ENCODE measurements at regions not wholly inside any gene's neighbourhood (a gene's known extent, or its start where the extent isn't known, plus 50 kb on each side); places are given as distances from the start of the nearest gene placed in this dataset.
"Not testable (repeated sequence)": the region's sequence is repeated elsewhere in the genome, so short reads cannot be mapped to it uniquely, and the experiment has no call there.

DNA sequence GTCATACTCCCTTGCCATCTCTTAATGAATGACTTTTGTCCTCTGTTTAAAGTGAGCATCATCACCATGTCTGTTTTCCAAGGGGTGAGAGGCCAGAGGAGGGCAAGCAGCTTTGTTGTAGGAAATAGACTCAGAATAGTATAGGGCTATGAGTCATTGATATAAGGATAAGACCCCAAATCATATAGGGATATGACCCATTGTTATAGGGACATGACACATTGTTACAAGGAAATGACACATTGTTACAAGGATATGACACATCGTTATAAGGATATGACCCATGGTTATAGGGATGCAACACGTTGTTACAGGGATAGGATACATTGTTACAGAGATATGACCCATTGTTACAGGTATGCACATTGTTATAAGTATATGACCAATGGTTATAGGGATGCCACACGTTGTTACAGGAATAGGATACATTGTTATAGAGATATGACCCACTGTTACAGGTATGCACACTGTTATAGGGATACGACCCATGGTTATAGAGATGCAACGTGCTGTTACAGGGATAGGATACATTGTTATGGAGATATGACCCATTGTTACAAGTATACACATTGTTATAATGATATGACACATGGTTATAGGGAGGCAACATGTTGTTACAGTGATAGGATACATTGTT, 311.1 kb upstream of the ADARB2 start:
- DNase-seq: no peak

GRCh38 chr10:2047679-2048078, 310.4 kb upstream of the ADARB2 start:
- DNase-seq: no peak

DNA sequence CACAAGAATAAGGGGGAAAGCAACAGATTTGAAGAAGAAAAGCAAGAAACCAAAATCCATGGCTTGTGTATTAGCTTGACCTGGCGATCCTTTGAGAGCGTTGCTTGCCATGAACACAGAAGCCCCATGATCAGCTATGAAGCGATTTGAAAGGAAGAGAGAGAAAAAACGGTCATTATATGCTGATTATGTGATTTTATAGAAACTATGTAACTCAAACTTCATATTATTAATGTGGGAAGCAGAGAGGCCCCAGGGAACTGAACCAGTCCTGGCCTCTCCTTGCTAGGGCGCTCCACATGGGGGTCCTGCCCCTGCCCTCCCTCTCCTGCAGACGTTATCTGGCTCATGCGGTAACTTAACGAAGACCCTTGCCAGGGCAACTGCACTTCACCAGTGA, 306.1 kb upstream of the ADARB2 start:
- no peak for DNase-seq

- DNase-seq: no peak
These were observed 300.7 kb upstream of the ADARB2 start for GRCh38 chr10:2038036-2038435.

GRCh38 chr10:2037246-2037645, 299.9 kb upstream of the ADARB2 start:
- no peak for DNase-seq

GRCh38 chr10:2036209-2036608, 298.9 kb upstream of the ADARB2 start:
- DNase-seq: no peak

DNA sequence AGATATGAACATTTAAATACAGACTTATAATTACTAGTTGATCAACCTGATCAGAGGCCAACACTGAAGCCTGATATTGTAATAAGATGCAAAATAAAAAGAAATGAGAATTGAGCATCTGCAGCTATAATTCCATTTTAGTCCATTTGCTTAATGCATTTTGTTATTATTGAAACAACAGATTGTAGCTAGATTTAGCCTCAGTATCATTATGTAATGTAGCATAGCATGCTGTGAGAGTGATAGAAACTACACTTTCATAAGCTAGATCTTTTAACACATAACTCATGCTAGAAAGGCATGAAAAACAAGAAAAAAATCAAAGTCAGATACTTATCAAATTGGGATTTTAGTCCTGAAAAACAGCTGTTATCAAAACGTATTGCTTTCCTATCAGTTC, 292.7 kb upstream of the ADARB2 start:
- DNase-seq: no peak

- no peak for DNase-seq
These were observed 289.6 kb upstream of the ADARB2 start for GRCh38 chr10:2026936-2027335.

GRCh38 chr10:2024750-2025149, 287.4 kb upstream of the ADARB2 start:
- DNase-seq: not testable (repeated sequence)

GRCh38 chr10:2023687-2024086, 286.4 kb upstream of the ADARB2 start:
- no peak for DNase-seq

DNA sequence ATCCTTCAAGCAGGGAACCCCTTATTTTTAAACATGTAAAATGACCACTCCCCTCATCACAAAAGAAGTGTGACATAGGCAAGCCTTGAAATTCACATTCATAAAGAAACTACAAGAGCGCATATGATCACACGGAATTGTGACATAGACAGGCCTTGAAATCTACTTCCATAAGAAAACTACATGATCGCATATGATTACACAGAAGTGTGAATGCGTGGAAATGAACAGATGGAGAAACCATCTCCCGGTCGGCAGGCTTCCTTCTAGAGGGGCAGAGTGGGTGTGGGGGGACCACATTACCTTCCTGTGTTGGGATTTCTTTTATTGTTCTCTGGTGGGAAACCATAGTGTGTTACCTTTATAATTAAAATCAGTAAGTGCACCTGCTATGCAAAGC, 285.1 kb upstream of the ADARB2 start:
- DNase-seq: no peak

- DNase-seq: no peak
These were observed 283.5 kb upstream of the ADARB2 start for GRCh38 chr10:2020836-2021235.

DNA sequence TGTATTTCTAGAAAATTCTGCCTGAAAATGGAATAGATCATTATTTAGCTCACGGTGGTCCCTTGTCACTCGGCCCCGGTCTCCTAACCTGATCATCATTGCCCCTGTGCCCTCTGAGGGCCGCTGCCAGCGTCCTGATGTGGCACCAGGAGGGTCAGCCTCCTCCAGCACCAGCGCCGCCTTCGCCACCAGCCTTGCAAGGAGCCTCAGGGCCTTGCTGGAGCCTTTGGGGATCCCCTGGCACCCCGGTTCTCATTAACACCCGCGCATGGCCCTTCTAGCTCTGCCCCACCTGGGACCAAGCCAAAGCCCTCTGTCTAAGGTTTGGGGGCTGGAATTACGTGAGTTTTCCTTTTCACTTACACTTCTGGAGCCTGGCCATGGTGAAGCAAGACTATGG, 282.5 kb upstream of the ADARB2 start:
- DNase-seq: no peak

DNA sequence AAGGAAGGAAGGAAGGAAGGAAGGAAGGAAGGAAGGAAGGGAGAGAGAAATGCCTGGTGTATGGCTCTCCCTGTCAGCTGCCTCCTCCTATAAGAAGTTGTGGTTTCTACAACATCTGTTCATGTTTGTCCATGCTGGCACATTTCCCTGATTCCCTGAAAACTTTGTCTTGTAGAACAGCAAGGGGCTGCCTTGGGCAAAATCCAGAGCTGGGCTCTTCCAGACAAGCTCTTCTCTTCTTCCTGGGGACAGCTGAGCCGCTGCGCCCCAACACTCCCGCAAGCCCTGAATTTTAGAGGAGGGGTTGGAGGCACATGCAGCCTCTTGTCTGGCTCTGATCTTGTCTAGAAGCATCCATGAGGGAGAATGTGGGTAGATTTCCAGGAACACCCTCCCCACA, 282.0 kb upstream of the ADARB2 start:
- DNase-seq: no peak

- no peak for DNase-seq
These were observed 277.2 kb upstream of the ADARB2 start for GRCh38 chr10:2014541-2014940.

GRCh38 chr10:2012209-2012608, 274.9 kb upstream of the ADARB2 start:
- no peak for DNase-seq

DNA sequence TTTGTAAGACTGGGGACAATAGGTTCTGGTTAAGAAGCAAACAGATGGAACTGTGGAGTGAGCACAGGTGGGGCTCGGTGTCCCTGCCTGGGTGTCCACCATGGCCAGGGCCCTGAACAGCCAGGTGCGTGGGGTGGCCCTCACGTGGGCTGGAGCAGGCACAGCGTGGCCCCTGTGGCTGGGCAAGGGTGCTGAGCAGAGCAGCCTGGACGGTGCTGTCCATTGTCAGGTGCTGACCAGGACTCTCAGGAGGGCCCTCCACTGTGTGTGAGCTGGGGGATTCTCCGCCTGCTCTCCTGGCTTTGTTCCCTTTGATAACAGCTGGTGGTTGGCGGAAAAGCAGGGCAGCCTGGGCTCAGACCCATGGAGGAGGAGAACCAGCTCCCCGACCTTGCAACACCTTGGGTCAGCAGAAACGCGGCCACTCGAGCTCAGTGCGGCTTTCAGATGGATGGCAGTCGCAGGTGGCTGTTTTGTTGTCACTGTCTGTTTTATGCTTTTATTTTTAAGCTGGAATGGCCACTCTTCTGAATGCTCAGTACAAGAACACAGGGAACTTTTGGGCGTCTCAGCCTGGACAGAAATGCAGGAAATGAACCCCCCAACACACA, 273.9 kb upstream of the ADARB2 start:
- DNase-seq: no peak

DNA sequence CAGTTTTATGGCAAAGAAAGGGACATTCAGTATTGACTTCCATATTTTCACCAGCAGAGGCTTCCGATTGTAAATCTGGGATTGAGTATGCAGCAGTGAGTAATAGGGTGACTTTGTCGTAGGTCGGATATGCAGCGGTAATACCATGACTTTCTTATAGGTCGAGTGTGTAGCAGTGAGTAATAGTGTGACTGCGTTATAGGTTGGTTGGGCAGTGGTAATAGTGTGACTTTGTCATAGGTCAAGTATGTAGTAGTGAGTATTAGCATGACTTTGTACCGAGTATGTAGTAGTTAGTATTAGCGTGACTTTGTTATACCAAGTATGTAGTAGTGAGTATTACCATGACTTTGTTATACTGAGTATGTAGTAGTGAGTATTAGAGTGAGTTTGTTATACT, 268.2 kb upstream of the ADARB2 start:
- no peak for DNase-seq

DNA sequence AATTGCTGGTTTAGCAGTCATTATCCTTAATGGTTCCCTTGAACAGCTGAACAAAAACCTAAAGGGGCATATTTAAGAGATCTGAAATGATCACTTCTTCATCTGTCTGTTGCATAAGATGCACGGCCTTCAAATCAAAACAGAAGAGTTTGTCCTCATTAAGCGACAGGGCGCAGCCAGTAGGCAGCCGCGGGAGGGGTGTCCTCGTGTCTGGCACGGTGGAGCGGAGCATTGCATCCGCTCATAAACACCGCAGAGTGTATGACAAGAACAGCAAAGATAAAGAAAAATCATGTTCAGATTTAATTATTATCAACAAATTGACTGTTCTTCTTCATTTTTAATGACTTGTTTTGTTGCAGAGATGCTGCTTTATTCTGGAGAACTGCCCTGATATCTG, 255.6 kb upstream of the ADARB2 start:
- no peak for DNase-seq

- no peak for DNase-seq
These were observed 251.8 kb upstream of the ADARB2 start for GRCh38 chr10:1989090-1989489.

DNA sequence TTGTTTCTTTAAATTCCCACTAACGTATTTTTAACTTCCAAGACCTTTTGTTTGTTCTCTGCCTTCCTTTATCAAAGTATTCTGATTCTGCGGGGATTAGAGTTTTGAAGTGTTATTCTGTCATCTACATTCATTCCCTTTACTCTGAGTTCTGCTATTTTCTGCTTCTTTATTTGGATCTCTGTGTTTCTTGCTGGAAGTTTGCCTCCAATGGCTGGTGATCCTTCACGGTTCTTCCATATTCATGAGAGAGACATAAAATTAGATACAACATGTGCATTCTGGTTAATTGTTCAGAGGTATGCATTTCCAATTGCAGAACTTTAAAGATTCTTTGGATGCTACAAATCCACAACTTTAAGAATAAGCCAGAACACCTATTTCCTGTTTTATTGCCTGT, 244.7 kb upstream of the ADARB2 start:
- no peak for DNase-seq

DNA sequence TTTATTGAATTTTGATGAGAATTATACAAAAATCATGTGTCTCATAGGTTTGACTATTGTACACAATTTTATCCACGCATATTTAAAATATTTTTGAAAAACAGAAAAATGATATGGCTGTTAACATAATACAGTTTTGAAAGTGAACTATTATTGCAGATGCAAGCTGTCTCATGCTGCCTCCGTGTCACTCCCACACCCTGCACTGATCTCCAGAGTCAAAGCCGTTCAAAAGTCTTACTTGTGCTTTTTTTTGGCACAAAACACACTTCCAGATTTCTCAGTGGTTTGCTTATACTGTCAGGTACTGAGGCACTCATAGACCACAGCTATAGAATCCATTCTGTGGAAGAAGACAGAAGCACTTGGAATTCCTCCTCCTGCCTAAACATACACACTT, 243.1 kb upstream of the ADARB2 start:
- DNase-seq: no peak

DNA sequence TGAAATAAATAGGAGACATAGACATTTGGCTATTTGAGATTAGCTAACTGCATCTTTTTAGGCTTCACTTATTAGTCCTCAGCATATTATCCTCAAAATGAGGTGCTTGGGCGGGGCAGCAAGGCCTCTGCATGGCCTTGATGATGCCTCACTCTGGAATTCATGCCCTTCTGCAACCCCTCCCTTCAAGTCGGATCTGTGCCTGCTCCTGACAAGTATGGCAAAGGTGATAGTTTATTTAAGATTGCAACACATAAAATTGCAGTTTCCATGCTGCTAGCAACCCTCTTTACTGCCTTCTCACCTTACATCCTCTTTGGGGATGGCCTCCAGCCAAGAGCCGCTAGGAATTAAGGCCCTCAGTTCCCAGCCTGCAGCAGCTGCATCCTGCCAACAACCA, 241.3 kb upstream of the ADARB2 start:
- no peak for DNase-seq

DNA sequence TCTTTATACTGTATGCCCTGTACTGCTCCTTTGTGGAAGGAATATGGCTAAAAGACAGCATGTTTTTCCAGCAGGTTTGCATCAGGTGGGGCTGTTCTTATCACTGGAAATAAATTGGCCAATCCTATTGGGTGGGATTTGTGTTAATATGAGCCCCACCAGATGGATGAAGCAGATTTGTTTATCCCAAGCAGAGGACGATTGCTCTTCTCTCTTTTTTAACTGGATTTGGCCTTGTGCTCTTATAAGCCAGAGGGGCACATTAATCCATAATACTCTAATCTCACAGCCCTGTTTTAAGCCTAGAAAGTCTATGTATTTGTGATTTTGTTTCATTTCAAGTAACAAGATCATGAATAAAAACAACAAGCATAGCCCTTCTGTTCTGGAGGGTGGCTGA, 240.1 kb upstream of the ADARB2 start:
- DNase-seq: no peak

- DNase-seq: no peak
These were observed 235.1 kb upstream of the ADARB2 start for GRCh38 chr10:1972406-1972805.
